ENCODE measurements at regions not wholly inside any gene's neighbourhood (a gene's known extent, or its start where the extent isn't known, plus 50 kb on each side); places are given as distances from the start of the nearest gene placed in this dataset.

- Histone ChIP-seq H3K56ac (ENCODE audit: insufficient read length, low read depth, low read length) (no peak overlapping the region), H2BK120ac (ENCODE audit: low read depth, low read length, poor library complexity, severe bottlenecking) (no peak overlapping the region), H2BK20ac (ENCODE audit: low read depth, low read length, poor library complexity, severe bottlenecking) (no peak overlapping the region), H4K91ac (ENCODE audit: insufficient read length, low read depth, low read length) (no peak overlapping the region), H2BK15ac (ENCODE audit: low read depth, low read length) (no peak overlapping the region), H3K79me2 (ENCODE audit: insufficient read depth, low read length) (no peaks in the 10 kb centered on the region), H3K9ac (ENCODE audit: extremely low read depth, insufficient read length, low read length) (peak overlapping the region; percentile 26), H3K27ac (ENCODE audit: insufficient read length, low read depth, low read length) (no peak overlapping the region), H3K18ac (ENCODE audit: insufficient read length, low read depth, low read length) (peak overlapping the region; percentile 94), H3K4me1 (ENCODE audit: insufficient read depth, low read length) (no peaks in the 10 kb centered on the region), H4K5ac (ENCODE audit: insufficient read length, low read depth, low read length) (no peak overlapping the region), H2BK12ac (ENCODE audit: insufficient read length, low read depth, low read length) (no peak overlapping the region), H3K27me3 (ENCODE audit: insufficient read depth, low read length) (no peaks in the 10 kb centered on the region), H3K23ac (ENCODE audit: insufficient read length, low read depth, low read length) (no peak overlapping the region), H2AFZ (ENCODE audit: low read length) (peak overlapping the region; percentile 49), H3T11ph (ENCODE audit: low read length) (no peak overlapping the region), H3K23me2 (ENCODE audit: insufficient read length, low read depth, low read length, poor library complexity, severe bottlenecking) (no peaks in the 10 kb centered on the region), H4K8ac (replicated peaks; ENCODE audit: insufficient read length, low read depth, low read length) (no peak overlapping the region), H3K4ac (ENCODE audit: low read depth, low read length) (no peak overlapping the region), H3K79me1 (ENCODE audit: insufficient read depth, low read depth, low read length, poor library complexity, severe bottlenecking) (no peaks in the 10 kb centered on the region), H4K20me1 (ENCODE audit: control insufficient read depth, insufficient read depth, insufficient read length) (no peaks in the 10 kb centered on the region), H3K4me2 (ENCODE audit: insufficient read depth, insufficient read length, low read length) (peak overlapping the region; percentile 56), H3K14ac (ENCODE audit: insufficient read depth, low read length) (peak overlapping the region; percentile 85), H2AK5ac (ENCODE audit: insufficient read length, low read length) (no peak overlapping the region), H3K9me3 (ENCODE audit: control insufficient read depth, low read depth, low read length) (no peaks in the 10 kb centered on the region), H2BK5ac (ENCODE audit: insufficient read length, low read length) (no peak overlapping the region)
- H3K4me3 Mint-ChIP-seq: peak overlapping the region; percentile 30 to 60; a peak in 4 of 5 replicates
- peak; percentile 53 for DNase-seq
- WGBS (ENCODE audit: extremely low coverage, insufficient read length, low lambda C conversion rate): no CpG with 5 or more reads among the region's 66 CpGs
- H3K36me3 Mint-ChIP-seq (ENCODE audit: insufficient read depth in 1 of 3, low read depth in 3 of 3): no peaks in the 10 kb centered on the region
- TF ChIP-seq CTCF (conservative IDR thresholded peaks at IDR 0.05): no peak
- H3K27me3 Mint-ChIP-seq (ENCODE audit: low read depth): peaks cover 11% of the 10 kb centered on the region
- no peaks in the 10 kb centered on the region for H3K9me3 Mint-ChIP-seq
- H3K27ac Mint-ChIP-seq: peak overlapping the region in 1 of 3 experiments; percentile 15; a peak in 1 of 7 replicates
- H3K4me1 Mint-ChIP-seq: peaks cover 12 to 15% of the 10 kb centered on the region in 2 experiments
These were observed 89.5 kb downstream of the EOMES start for GRCh38 chr3:27632431-27633223.
